AG09319 (cell line): ENCODE measurements at regions not wholly inside any gene's neighbourhood (a gene's known extent, or its start where the extent isn't known, plus 50 kb on each side); places are given as distances from the start of the nearest gene placed in this dataset.

ENCODE experiments used
- DNase-seq: peaks from one replicate; pipeline ENCODE4 v3.0.0-alpha.2; 2010; ENCODE audit warnings: low read depth; ENCODE audit errors: extremely low read depth
- TF ChIP-seq, protein P1 (sequence below): IDR thresholded peaks from 2 replicates; pipeline ENCODE4 v1.5.1; 2011; ENCODE audit warnings: low read depth, mild to moderate bottlenecking, inconsistent platforms, low read length, moderate library complexity

DNA sequence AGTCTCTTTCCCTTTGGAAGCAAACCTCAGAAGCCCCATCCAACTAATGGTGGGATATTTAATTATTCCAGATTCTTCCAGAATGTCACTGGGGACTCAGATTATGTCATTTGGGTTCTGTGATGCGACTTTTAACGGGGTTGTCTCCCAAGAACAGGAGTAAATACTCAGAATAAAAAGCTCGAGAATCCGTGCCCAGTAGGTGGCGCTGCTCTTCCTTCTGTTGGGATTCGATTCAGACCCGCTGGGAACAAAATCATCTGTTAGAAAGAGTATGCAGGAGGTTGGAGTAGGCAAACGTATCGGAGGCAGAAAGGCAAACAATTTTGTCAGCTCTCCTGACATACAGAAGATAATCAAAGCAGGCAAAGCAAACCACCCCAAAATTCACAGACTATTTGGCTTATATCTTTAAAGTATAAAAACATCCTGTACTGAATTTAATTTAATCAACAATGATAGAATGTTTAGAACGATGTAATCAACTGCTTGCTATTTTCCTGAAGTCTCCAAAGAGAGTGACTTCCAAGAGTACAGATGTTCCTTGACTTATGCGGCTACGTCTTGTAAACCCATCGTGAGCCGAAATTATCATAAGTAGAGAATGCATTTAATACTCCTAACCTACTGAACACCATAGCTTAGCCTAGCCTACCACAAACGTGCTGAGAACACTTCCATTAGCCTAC is 169.8 kb upstream of the RAI14 start:
- TF ChIP-seq, protein P1, sequence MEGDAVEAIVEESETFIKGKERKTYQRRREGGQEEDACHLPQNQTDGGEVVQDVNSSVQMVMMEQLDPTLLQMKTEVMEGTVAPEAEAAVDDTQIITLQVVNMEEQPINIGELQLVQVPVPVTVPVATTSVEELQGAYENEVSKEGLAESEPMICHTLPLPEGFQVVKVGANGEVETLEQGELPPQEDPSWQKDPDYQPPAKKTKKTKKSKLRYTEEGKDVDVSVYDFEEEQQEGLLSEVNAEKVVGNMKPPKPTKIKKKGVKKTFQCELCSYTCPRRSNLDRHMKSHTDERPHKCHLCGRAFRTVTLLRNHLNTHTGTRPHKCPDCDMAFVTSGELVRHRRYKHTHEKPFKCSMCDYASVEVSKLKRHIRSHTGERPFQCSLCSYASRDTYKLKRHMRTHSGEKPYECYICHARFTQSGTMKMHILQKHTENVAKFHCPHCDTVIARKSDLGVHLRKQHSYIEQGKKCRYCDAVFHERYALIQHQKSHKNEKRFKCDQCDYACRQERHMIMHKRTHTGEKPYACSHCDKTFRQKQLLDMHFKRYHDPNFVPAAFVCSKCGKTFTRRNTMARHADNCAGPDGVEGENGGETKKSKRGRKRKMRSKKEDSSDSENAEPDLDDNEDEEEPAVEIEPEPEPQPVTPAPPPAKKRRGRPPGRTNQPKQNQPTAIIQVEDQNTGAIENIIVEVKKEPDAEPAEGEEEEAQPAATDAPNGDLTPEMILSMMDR: peak; percentile 78
- peak; percentile 74 for DNase-seq

DNA sequence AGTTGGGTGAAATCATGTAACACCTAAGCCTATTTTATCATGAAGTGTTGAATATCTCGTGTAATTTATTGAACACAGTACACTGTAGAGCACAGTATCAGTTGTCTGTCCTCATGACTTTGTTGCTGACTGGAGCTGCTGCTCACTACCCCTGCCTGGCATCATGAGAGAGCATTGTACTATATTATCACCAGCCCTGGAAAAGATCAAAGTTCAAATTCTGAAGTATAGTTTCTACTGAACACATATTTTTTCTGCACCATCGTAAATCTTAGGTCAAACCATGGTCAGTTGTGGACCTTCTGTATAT is 169.3 kb upstream of the RAI14 start:
- no peak for DNase-seq
- TF ChIP-seq, protein P1: no peak

DNA sequence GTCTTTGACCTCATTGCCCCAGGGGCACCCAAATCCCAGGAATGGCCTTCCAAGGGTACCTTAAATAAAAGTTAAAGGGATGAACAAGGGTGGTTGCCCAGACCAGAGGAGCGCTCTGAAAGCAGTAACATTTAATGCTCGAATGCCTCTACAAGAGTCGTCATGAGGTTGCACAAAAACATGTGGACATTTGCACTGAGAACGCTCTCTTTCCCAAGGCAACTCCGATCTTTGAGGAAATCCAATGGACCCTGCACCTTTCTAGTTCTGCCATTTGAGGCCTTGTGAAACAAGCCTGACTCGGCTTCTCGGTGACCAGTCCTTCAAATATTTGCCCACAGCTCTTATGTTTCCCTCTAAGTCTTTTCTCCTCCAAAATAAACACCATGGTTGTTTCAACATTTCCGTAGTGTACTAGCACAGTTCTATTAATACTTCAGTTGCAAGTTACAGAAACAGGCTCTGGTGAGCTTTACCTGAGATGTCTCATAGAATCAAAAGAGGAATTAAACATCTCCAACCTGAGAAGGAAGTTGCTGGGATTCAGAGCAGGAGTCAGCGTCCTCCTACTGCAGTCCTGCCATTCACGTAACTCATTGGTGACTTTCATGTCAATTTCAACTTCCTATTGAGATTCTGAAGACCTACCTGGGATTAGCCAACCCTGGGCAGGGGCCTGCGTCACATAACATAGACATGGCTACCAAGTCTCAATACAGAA is 168.8 kb upstream of the RAI14 start:
- DNase-seq: peak; percentile 83
- TF ChIP-seq, protein P1: no peak

DNA sequence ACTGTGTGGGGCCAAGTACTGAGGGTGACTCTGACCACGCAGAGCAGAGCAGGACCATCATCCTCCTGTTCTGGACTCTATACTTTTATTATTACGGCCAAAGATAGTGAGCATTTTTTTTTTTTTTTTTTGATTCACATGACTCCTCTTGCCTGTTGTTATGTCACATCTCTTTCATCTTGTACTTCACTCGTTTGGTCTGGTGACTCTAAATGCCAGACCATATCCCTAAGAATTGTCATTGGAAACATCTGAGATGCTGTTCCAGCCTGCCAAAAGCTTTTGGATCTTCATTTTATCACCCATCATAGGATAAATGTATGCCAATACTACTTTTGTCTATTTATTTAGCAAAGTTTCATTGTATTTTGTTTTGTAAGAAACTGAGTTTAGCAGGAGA is 168.2 kb upstream of the RAI14 start:
- DNase-seq: no peak
- TF ChIP-seq, protein P1: no peak

DNA sequence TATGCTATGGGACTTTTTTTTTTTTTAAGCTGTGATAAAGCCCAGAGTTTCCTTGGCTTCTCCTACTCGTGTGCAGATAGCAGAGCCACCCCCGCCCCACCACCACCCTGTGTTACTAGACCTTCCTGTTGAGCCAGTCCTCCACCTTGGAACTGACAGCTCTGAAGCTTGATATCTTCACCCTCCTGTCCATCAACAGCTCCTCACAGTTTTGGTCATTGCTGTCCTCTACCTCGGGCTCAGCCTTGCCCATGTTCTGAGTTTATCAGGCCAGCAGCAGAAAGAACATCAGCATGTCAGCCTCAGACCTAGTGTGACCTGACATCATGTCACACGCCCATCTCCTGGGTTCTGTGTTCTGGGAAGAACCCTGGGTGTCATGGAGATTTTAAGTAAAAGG is 167.1 kb upstream of the RAI14 start:
- no peak for DNase-seq

DNA sequence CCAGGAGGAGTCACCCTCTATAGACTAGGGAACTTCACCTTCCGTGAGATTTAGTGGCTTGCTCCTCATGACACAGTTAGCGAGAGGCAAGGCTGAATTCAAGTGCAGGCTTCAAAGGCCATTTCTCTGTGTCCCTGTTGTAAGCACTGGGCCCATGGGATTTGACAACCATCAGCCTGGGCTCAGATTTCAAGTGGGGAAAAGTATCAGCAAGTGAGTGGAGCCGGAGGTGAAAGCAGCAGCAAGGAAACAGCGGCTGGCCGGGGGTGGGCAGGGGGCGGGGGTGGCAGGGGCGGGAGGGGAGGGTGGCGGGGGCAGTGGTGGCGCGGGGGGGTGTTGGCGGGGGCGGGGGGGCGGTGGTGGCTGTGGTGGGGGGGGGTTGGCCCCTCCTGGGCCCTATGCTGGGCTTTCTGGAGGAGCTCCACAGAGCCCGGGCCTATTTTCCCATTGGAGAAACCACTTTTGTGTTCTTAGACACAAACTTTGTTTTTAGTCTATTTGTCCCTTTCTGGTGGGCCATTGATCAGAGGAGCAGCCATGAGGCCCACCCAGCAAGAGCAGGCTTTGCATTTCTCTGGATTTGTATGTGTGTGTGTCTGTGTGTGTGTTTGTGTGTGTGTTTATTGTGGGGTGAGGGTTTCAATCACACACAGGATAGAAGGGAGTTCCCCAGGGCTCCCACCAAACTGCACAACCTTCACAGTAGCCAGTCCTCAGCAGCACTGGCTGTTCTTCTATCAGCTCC is 165.4 kb upstream of the RAI14 start:
- DNase-seq: no peak
- TF ChIP-seq, protein P1: no peak

More for the DNA sequence above, 167.1 kb upstream of the RAI14 start:
- TF ChIP-seq, protein P1: no peak

DNA sequence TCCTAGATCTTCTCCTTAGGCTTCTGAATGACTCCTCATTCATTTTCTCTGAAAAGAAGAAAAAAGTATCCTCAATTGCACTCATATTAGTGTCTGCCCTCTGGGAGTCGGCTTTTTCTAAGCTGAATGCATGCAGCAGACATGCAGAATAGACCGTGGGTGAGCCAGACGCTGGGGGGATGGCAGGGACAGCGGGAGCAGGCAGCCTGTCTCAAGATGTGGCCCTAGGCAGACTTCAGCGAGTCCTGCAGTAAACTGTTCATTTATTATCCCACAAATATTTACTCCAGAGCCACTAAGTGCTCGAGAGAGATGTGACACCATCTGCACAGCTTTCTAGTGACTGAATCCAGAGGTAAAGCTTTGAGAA is 164.9 kb upstream of the RAI14 start:
- TF ChIP-seq, protein P1: no peak
- no peak for DNase-seq
